H9 (cell line): ENCODE measurements at regions not wholly inside any gene's neighbourhood (a gene's known extent, or its start where the extent isn't known, plus 50 kb on each side); places are given as distances from the start of the nearest gene placed in this dataset.

Experiments
- DNase-seq: peaks from one replicate; pipeline ENCODE4 v3.0.0-alpha.2; 2017
- H2AFZ ChIP-seq: one replicate; pipeline ENCODE4 v1.6.1; 2013; ENCODE audit warnings: mild to moderate bottlenecking, low read length, control low read depth, moderate library complexity
- H2AK5ac ChIP-seq: 2 replicates; pipeline ENCODE4 v1.6.1; 2013; ENCODE audit warnings: low read length, control low read depth, mixed read lengths; ENCODE audit not compliant: insufficient read length
- H2BK120ac ChIP-seq: one replicate; pipeline ENCODE4 v1.6.1; 2013; ENCODE audit warnings: low read depth, mild to moderate bottlenecking, low read length, control low read depth, inconsistent platforms; ENCODE audit not compliant: poor library complexity, severe bottlenecking
- H2BK12ac ChIP-seq: 2 replicates; pipeline ENCODE4 v1.6.1; 2013; ENCODE audit warnings: low read length, control low read depth, mixed read lengths, low read depth; ENCODE audit not compliant: insufficient read length
- H2BK15ac ChIP-seq: 2 replicates; pipeline ENCODE4 v1.6.1; 2013; ENCODE audit warnings: low read depth, low read length, control low read depth
- H2BK20ac ChIP-seq: one replicate; pipeline ENCODE4 v1.6.1; 2013; ENCODE audit warnings: low read depth, mild to moderate bottlenecking, low read length, control low read depth, inconsistent platforms; ENCODE audit not compliant: poor library complexity, severe bottlenecking
- H2BK5ac ChIP-seq: 2 replicates; pipeline ENCODE4 v1.6.1; 2013; ENCODE audit warnings: low read length, control low read depth, mixed read lengths; ENCODE audit not compliant: insufficient read length
- H3K14ac ChIP-seq: 2 replicates; pipeline ENCODE4 v1.6.1; 2013; ENCODE audit warnings: low read length, control low read depth; ENCODE audit not compliant: insufficient read depth
- H3K18ac ChIP-seq: 2 replicates; pipeline ENCODE4 v1.6.1; 2013; ENCODE audit warnings: low read depth, mild to moderate bottlenecking, mixed read lengths, low read length, control low read depth; ENCODE audit not compliant: insufficient read length
- H3K23ac ChIP-seq: 2 replicates; pipeline ENCODE4 v1.6.1; 2013; ENCODE audit warnings: low read length, control low read depth, mixed read lengths, low read depth; ENCODE audit not compliant: insufficient read length
- H3K23me2 ChIP-seq: 2 replicates; pipeline ENCODE4 v1.6.1; 2013; ENCODE audit warnings: low read depth, mild to moderate bottlenecking, mixed read lengths, low read length, control low read depth; ENCODE audit not compliant: insufficient read length, poor library complexity, severe bottlenecking
- H3K27ac ChIP-seq: 2 replicates; pipeline ENCODE4 v1.5.1; 2013; ENCODE audit warnings: low read length, control low read depth, mixed read lengths, low read depth; ENCODE audit not compliant: insufficient read length
- H3K27me3 ChIP-seq: 2 replicates; pipeline ENCODE4 v1.6.1; 2013; ENCODE audit warnings: low read length, control low read depth, inconsistent platforms; ENCODE audit not compliant: insufficient read depth
- H3K4ac ChIP-seq: 2 replicates; pipeline ENCODE4 v1.6.1; 2013; ENCODE audit warnings: low read depth, mild to moderate bottlenecking, control low read depth, inconsistent platforms, low read length, moderate library complexity
- H3K4me1 ChIP-seq: 2 replicates; pipeline ENCODE4 v1.6.1; 2013; ENCODE audit warnings: low read length, control low read depth, inconsistent platforms; ENCODE audit not compliant: insufficient read depth
- H3K4me2 ChIP-seq: 2 replicates; pipeline ENCODE4 v1.6.1; 2013; ENCODE audit warnings: low read length, control low read depth, mixed read lengths; ENCODE audit not compliant: insufficient read length, insufficient read depth
- H3K56ac ChIP-seq: 2 replicates; pipeline ENCODE4 v1.6.1; 2013; ENCODE audit warnings: low read depth, mild to moderate bottlenecking, mixed read lengths, low read length, control low read depth; ENCODE audit not compliant: insufficient read length
- H3K79me1 ChIP-seq: 2 replicates; pipeline ENCODE4 v1.6.1; 2013; ENCODE audit warnings: low read depth, mild to moderate bottlenecking, moderate library complexity, low read length, control low read depth, inconsistent platforms; ENCODE audit not compliant: insufficient read depth, poor library complexity, severe bottlenecking
- H3K79me2 ChIP-seq: 2 replicates; pipeline ENCODE4 v1.6.1; 2013; ENCODE audit warnings: low read length, control low read depth, inconsistent platforms; ENCODE audit not compliant: insufficient read depth
- H3K9ac ChIP-seq: 2 replicates; pipeline ENCODE4 v1.6.1; 2013; ENCODE audit warnings: low read length, control low read depth, mixed read lengths; ENCODE audit not compliant: insufficient read length; ENCODE audit errors: extremely low read depth
- H3K9me3 ChIP-seq: one replicate; pipeline ENCODE4 v1.6.1; 2013; ENCODE audit warnings: low read depth, low read length, inconsistent platforms; ENCODE audit not compliant: control insufficient read depth
- H3T11ph ChIP-seq: one replicate; pipeline ENCODE4 v1.6.1; 2013; ENCODE audit warnings: mild to moderate bottlenecking, low read length, control low read depth, inconsistent platforms
- H4K20me1 ChIP-seq: one replicate; pipeline ENCODE4 v1.6.1; 2013; ENCODE audit not compliant: control insufficient read depth, insufficient read length, insufficient read depth
- H4K5ac ChIP-seq: 2 replicates; pipeline ENCODE4 v1.6.1; 2013; ENCODE audit warnings: low read depth, mild to moderate bottlenecking, mixed read lengths, low read length, control low read depth; ENCODE audit not compliant: insufficient read length
- H4K8ac ChIP-seq: replicated peaks from 2 replicates; pipeline ENCODE4 v1.6.1; 2013; ENCODE audit warnings: low read length, control low read depth, mixed read lengths, low read depth; ENCODE audit not compliant: insufficient read length
- H4K91ac ChIP-seq: 2 replicates; pipeline ENCODE4 v1.6.1; 2013; ENCODE audit warnings: low read depth, mild to moderate bottlenecking, moderate library complexity, mixed read lengths, low read length, control low read depth; ENCODE audit not compliant: insufficient read length
- H3K27ac Mint-ChIP-seq, 3 experiments: 2 replicates in 2 of 3; 3 replicates in 1 of 3; pipeline ENCODE4 v1.8.0; 2020 to 2021; ENCODE audit warnings: mixed read lengths in 3 of 3, mild to moderate bottlenecking in 1 of 3, moderate library complexity in 1 of 3
- H3K27me3 Mint-ChIP-seq: 2 replicates; pipeline ENCODE4 v1.8.0; 2021; ENCODE audit warnings: low read depth, mild to moderate bottlenecking, moderate library complexity, mixed read lengths
- H3K36me3 Mint-ChIP-seq, 3 experiments: 2 replicates in 2 of 3; 3 replicates in 1 of 3; pipeline ENCODE4 v1.8.0; 2020 to 2021; ENCODE audit warnings: low read depth in 3 of 3, mixed read lengths in 3 of 3; ENCODE audit not compliant: insufficient read depth in 1 of 3
- H3K4me1 Mint-ChIP-seq, 2 experiments: 2 replicates each; pipeline ENCODE4 v1.8.0; 2020; ENCODE audit warnings: mixed read lengths in 2 of 2
- H3K4me3 Mint-ChIP-seq, 2 experiments: 2 replicates in 1 of 2; 3 replicates in 1 of 2; pipeline ENCODE4 v1.8.0; 2020 to 2021; ENCODE audit warnings: mild to moderate bottlenecking in 2 of 2, mixed read lengths in 2 of 2, moderate library complexity in 1 of 2
- H3K9me3 Mint-ChIP-seq, 2 experiments: 2 replicates in 1 of 2; 3 replicates in 1 of 2; pipeline ENCODE4 v1.8.0; 2020; ENCODE audit warnings: mild to moderate bottlenecking in 2 of 2, mixed read lengths in 2 of 2, moderate library complexity in 1 of 2
- WGBS: extraction: QIAGEN DNeasy Blood & Tissue Kit; methylation state at CpG from one replicate; pipeline ENCODE4 v1.1.7; 2013; ENCODE audit warnings: missing lambda C conversion rate, low lambda C conversion rate, mixed read lengths; ENCODE audit not compliant: insufficient read length; ENCODE audit errors: extremely low coverage; 5-methylcytosine and 5-hydroxymethylcytosine counted together
- TF ChIP-seq, protein P1 (sequence below): fragments of 200-600 bp; sonication (generic); conservative IDR thresholded peaks from 3 replicates; pipeline ENCODE4 v1.8.0; 2021; ENCODE audit warnings: antibody characterized with exemption, mild to moderate bottlenecking

DNA sequence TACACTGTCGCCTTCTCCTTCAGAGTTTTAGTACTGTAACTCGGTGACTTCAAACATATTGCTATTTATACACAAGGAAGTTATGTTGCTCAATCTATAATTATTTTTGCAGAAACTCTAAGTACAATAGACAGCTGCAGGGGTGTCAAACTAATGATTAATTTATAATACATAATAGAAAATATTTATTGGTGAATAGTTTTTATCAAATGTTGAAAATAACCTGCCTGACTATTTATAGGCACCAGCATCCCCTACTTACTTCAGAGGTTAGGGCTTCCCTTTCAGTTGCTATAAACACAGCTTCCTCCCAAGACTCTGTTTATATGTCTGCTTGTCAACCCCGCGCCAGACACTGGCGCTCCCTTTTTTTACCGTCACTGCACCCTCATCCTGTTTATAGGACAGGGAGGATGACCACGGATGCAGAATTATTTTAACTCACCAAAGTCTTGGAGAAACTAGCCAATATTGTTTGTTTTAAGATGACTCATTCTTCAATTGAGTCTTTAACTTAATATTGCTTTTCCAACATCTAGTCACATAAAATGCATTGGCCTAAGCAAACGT, 225.0 kb downstream of the ALDH8A1 start:
- Histone ChIP-seq H3K79me1 (no peaks in the 10 kb centered on the region), H3K4ac (no peak overlapping the region), H3K27ac (no peak overlapping the region), H4K20me1 (no peaks in the 10 kb centered on the region), H3T11ph (no peak overlapping the region), H3K27me3 (no peaks in the 10 kb centered on the region), H3K56ac (no peak overlapping the region), H2AFZ (no peak overlapping the region), H2BK12ac (no peak overlapping the region), H3K79me2 (no peaks in the 10 kb centered on the region), H4K91ac (no peak overlapping the region), H2BK120ac (no peak overlapping the region), H3K9me3 (no peaks in the 10 kb centered on the region), H3K18ac (no peak overlapping the region), H2BK5ac (no peak overlapping the region), H3K9ac (no peak overlapping the region), H3K23ac (no peak overlapping the region), H4K8ac (no peak overlapping the region), H3K23me2 (no peaks in the 10 kb centered on the region), H3K4me1 (0 out of 2 replicates have a peak, but pooled peaks cover 3% of the 10 kb centered on the region), H3K14ac (no peak overlapping the region), H2BK15ac (no peak overlapping the region), H2BK20ac (no peak overlapping the region), H2AK5ac (no peak overlapping the region), H3K4me2 (no peak overlapping the region), H4K5ac (no peak overlapping the region)
- no peaks in the 10 kb centered on the region for H3K9me3 Mint-ChIP-seq
- WGBS: no CpG with 5 or more reads among the region's 8 CpGs
- no peak overlapping the region for H3K4me3 Mint-ChIP-seq
- TF ChIP-seq, protein P1, sequence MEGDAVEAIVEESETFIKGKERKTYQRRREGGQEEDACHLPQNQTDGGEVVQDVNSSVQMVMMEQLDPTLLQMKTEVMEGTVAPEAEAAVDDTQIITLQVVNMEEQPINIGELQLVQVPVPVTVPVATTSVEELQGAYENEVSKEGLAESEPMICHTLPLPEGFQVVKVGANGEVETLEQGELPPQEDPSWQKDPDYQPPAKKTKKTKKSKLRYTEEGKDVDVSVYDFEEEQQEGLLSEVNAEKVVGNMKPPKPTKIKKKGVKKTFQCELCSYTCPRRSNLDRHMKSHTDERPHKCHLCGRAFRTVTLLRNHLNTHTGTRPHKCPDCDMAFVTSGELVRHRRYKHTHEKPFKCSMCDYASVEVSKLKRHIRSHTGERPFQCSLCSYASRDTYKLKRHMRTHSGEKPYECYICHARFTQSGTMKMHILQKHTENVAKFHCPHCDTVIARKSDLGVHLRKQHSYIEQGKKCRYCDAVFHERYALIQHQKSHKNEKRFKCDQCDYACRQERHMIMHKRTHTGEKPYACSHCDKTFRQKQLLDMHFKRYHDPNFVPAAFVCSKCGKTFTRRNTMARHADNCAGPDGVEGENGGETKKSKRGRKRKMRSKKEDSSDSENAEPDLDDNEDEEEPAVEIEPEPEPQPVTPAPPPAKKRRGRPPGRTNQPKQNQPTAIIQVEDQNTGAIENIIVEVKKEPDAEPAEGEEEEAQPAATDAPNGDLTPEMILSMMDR: no peak
- H3K4me1 Mint-ChIP-seq: peaks cover 8% of the 10 kb centered on the region in 2 experiments
- H3K36me3 Mint-ChIP-seq: no peaks in the 10 kb centered on the region
- DNase-seq: no peak
- H3K27me3 Mint-ChIP-seq: no peaks in the 10 kb centered on the region
- no peak overlapping the region for H3K27ac Mint-ChIP-seq
